Osteoblast (primary cell): ENCODE measurements at regions not wholly inside any gene's neighbourhood (a gene's known extent, or its start where the extent isn't known, plus 50 kb on each side); places are given as distances from the start of the nearest gene placed in this dataset.

Experiments
- DNase-seq: peaks from one replicate; pipeline ENCODE4 v3.0.0; 2011; ENCODE audit warnings: low spot score, mixed read lengths; ENCODE audit not compliant: insufficient read length; ENCODE audit errors: missing footprints
- H2AFZ ChIP-seq: 2 replicates; pipeline ENCODE4 v1.6.0; 2011; ENCODE audit warnings: mild to moderate bottlenecking, low read length
- H3K27ac ChIP-seq: 2 replicates; pipeline ENCODE4 v1.5.1; 2011; ENCODE audit warnings: mild to moderate bottlenecking, low read depth, low read length, moderate library complexity
- H3K27me3 ChIP-seq: 2 replicates; pipeline ENCODE4 v1.6.0; 2012; ENCODE audit warnings: mild to moderate bottlenecking, control low read depth, inconsistent platforms, low read length, moderate library complexity; ENCODE audit not compliant: insufficient read depth
- H3K36me3 ChIP-seq: 2 replicates; pipeline ENCODE4 v1.5.1; 2011; ENCODE audit warnings: mild to moderate bottlenecking, low read length, control low read depth, moderate library complexity; ENCODE audit not compliant: insufficient read depth
- H3K4me1 ChIP-seq: 2 replicates; pipeline ENCODE4 v1.5.1; 2011; ENCODE audit warnings: mild to moderate bottlenecking, low read length, control low read depth, moderate library complexity; ENCODE audit not compliant: insufficient read depth
- H3K4me2 ChIP-seq: 2 replicates; pipeline ENCODE4 v1.6.0; 2011; ENCODE audit warnings: mild to moderate bottlenecking, low read length; ENCODE audit not compliant: insufficient read depth
- H3K4me3 ChIP-seq: fragments of 200-600 bp; sonication (generic); 3 replicates; pipeline ENCODE4 v1.5.1; 2012; ENCODE audit warnings: mild to moderate bottlenecking, low read length, inconsistent platforms; ENCODE audit not compliant: insufficient read depth
- H3K79me2 ChIP-seq: 2 replicates; pipeline ENCODE4 v1.6.0; 2012; ENCODE audit warnings: mild to moderate bottlenecking, low read length, control low read depth, inconsistent platforms; ENCODE audit not compliant: insufficient read depth
- H3K9me3 ChIP-seq: 2 replicates; pipeline ENCODE4 v1.5.1; 2011; ENCODE audit warnings: low read depth, low read length, control low read depth
- H4K20me1 ChIP-seq: 2 replicates; pipeline ENCODE4 v1.6.0; 2012; ENCODE audit warnings: mild to moderate bottlenecking, low read length, control low read depth; ENCODE audit not compliant: insufficient read depth
- TF ChIP-seq, protein P1 (sequence below): IDR thresholded peaks from 2 replicates; pipeline ENCODE4 v1.5.1; 2011; ENCODE audit warnings: mild to moderate bottlenecking, low read depth, low read length, moderate library complexity; ENCODE audit errors: extremely low read depth

DNA sequence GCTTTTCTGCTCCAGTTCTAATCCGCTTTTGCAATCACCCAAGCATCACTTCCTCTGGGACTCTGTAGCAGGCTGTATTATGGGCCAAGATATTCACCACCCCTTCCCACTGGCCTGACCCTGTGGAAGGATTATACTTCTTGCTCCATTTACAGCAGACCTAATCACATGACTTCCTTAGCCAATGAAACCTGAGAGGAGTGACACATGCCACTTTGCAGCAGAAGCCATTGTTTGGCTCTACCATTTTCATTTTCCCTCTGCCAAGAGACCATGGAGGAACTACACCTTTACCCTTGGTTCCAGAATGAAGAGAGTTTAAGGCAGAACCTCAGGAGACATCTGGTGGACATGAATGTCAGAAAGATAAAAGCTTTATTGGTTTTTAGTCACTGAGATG is 134.9 kb upstream of the HSD17B12 start:
- H3K36me3 ChIP-seq: no peaks in the 10 kb centered on the region
- H2AFZ ChIP-seq: no peak overlapping the region
- no peaks in the 10 kb centered on the region for H4K20me1 ChIP-seq
- peaks cover 28% of the 10 kb centered on the region for H3K27me3 ChIP-seq
- no peaks in the 10 kb centered on the region for H3K79me2 ChIP-seq
- DNase-seq: no peak
- no peaks in the 10 kb centered on the region for H3K9me3 ChIP-seq
- H3K4me1 ChIP-seq: no peaks in the 10 kb centered on the region
- TF ChIP-seq, protein P1, sequence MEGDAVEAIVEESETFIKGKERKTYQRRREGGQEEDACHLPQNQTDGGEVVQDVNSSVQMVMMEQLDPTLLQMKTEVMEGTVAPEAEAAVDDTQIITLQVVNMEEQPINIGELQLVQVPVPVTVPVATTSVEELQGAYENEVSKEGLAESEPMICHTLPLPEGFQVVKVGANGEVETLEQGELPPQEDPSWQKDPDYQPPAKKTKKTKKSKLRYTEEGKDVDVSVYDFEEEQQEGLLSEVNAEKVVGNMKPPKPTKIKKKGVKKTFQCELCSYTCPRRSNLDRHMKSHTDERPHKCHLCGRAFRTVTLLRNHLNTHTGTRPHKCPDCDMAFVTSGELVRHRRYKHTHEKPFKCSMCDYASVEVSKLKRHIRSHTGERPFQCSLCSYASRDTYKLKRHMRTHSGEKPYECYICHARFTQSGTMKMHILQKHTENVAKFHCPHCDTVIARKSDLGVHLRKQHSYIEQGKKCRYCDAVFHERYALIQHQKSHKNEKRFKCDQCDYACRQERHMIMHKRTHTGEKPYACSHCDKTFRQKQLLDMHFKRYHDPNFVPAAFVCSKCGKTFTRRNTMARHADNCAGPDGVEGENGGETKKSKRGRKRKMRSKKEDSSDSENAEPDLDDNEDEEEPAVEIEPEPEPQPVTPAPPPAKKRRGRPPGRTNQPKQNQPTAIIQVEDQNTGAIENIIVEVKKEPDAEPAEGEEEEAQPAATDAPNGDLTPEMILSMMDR: no peak
- no peak overlapping the region for H3K27ac ChIP-seq
- no peak overlapping the region for H3K4me2 ChIP-seq
- H3K4me3 ChIP-seq: no peak overlapping the region

DNA sequence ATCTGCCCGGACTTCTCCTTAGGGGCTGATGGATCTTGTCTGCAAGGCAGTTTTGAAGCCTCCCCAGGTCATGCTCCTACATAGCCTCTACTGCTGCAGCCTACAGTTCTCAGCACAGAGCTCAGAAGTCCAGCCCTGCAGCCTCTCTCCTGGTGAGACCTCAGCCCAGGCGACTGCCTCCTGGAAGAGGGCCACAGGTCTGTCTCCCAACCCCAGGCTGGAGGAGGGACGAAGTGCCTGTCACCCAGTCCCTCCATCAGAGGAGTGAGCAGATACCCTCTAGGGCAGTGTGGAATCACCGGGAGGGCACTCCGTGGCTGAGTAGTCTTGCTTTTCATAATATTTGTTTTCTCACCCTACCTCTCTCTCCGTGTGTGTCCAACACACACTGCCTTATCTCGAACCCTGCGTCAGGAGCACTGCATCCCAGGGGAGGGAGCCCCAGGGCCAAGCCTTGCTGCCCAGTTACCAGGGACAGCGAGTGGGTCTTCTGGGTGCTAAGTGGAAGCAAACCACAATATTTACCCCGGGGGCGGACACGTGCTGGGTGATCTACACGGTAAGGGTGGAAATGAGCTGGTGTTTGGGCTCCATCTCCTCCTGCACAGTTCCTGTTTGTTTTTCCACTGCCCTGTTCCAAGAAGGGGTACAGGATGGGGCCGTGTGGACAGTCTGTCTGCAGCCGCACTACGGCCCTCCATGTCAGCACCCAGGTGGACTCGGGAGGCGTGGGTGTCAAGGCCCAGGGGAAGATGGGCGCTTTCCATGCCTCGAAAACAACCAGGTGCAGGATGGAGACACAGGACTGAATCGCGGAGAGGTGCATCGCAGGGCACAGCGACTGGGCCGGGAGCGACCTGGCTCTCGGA is 133.7 kb upstream of the HSD17B12 start:
- peak overlapping the region; percentile 55 for H3K4me2 ChIP-seq
- no peak overlapping the region for H3K27ac ChIP-seq
- DNase-seq: no peak
- H3K4me1 ChIP-seq: no peaks in the 10 kb centered on the region
- H3K4me3 ChIP-seq: no peak overlapping the region
- no peaks in the 10 kb centered on the region for H4K20me1 ChIP-seq
- H3K27me3 ChIP-seq: peaks cover 28% of the 10 kb centered on the region
- H3K9me3 ChIP-seq: no peaks in the 10 kb centered on the region
- no peaks in the 10 kb centered on the region for H3K36me3 ChIP-seq
- TF ChIP-seq, protein P1: no peak
- H3K79me2 ChIP-seq: no peaks in the 10 kb centered on the region
- H2AFZ ChIP-seq: no peak overlapping the region

DNA sequence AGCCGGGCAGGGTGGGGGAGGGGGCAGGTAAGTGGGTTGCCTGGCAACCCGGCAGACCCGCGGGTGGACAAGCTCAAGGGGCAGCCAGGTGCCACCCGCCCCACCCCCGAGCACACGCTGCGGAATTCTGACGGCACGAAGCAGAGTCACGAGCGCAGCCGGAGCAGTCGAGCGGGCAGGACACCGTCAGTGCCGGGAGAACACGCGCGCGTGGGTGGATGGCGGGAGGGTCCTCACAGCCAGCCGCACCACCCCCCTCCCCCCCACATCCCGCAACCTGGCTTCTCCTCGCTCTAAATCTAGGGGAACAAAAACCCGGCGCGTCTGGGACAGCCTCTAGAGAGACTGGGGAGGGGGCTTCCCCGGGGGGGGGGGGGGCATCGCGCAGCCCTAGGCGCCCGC is 133.1 kb upstream of the HSD17B12 start:
- no peak overlapping the region for H2AFZ ChIP-seq
- H3K9me3 ChIP-seq: no peaks in the 10 kb centered on the region
- H3K27ac ChIP-seq: no peak overlapping the region
- no peaks in the 10 kb centered on the region for H3K4me1 ChIP-seq
- peaks cover 28% of the 10 kb centered on the region for H3K27me3 ChIP-seq
- TF ChIP-seq, protein P1: no peak
- no peaks in the 10 kb centered on the region for H4K20me1 ChIP-seq
- no peak overlapping the region for H3K4me3 ChIP-seq
- no peak for DNase-seq
- H3K79me2 ChIP-seq: no peaks in the 10 kb centered on the region
- H3K4me2 ChIP-seq: peak overlapping the region; percentile 55
- H3K36me3 ChIP-seq: no peaks in the 10 kb centered on the region

DNA sequence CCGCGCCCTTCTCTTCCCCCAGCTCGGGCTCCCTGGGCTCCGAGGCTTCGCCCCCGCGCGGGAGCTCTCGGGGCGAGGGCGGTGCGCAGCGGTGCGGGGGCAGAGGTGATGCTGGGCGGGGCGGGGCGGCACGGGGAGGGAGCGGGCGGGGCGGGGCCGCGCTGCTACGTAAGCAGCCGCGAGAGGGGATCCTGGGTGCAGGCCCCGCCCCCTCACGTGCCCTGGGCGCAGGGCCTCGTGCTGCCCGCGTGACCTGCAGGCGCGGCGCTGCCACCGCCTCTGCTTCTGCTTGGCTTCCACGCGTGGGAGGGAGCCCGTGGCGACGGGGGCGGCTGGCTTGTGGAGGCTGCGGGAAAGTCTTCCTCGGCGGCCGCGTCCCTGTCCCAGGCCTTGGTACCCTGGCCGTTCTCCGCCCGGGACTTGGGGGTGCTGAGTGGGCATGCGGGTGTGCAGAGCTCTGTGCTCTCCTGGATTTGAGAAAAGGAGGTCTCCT is 132.6 kb upstream of the HSD17B12 start:
- DNase-seq: peak; percentile 71
- no peaks in the 10 kb centered on the region for H4K20me1 ChIP-seq
- no peaks in the 10 kb centered on the region for H3K79me2 ChIP-seq
- no peak overlapping the region for H3K4me3 ChIP-seq
- H3K9me3 ChIP-seq: no peaks in the 10 kb centered on the region
- H3K4me1 ChIP-seq: no peaks in the 10 kb centered on the region
- H3K27ac ChIP-seq: no peak overlapping the region
- no peak overlapping the region for H3K4me2 ChIP-seq
- no peaks in the 10 kb centered on the region for H3K36me3 ChIP-seq
- peaks cover 32% of the 10 kb centered on the region for H3K27me3 ChIP-seq
- TF ChIP-seq, protein P1: no peak
- no peak overlapping the region for H2AFZ ChIP-seq
